ENCODE measurements at regions not wholly inside any gene's neighbourhood (a gene's known extent, or its start where the extent isn't known, plus 50 kb on each side); places are given as distances from the start of the nearest gene placed in this dataset.

- TF ChIP-seq CTCF (IDR thresholded peaks at IDR 0.05 in 8 of 11, conservative IDR thresholded peaks at IDR 0.05 in 3 of 11) (no peak), POLR2AphosphoS5 (IDR thresholded peaks at IDR 0.05) (no peak), POLR2A (IDR thresholded peaks at IDR 0.05) (no peak)
- H3K27ac ChIP-seq = no peak overlapping the region
- WGBS, 5 donors = 29 to 56% (median 42%) methylated on average over 7 of the region's 7 CpGs
- peaks cover 0 to 4% (median 0%) of the 10 kb centered on the region in 6 donors for H3K4me1 ChIP-seq
- intact Hi-C loops (cut with DNase I; ENCODE audit: low total_unique reads) = no loop called here
- no peaks in the 10 kb centered on the region for H3K9me3 ChIP-seq
- H3K36me3 ChIP-seq = no peaks in the 10 kb centered on the region
- DNase-seq = no peak
- no peaks in the 10 kb centered on the region for H3K27me3 ChIP-seq (replicated peaks in 1 of 7)
- H3K4me3 ChIP-seq = no peak overlapping the region
Observed at GRCh38 chr15:87724330-87724729, 532.2 kb downstream of the NTRK3 start.

GRCh38 chr15:87722941-87723691 lies 533.4 kb downstream of the NTRK3 start:
- H3K36me3 ChIP-seq = no peaks in the 10 kb centered on the region
- WGBS, 5 donors = 45 to 86% (median 63%) methylated on average over 1 of the region's 1 CpG
- H3K9me3 ChIP-seq = no peaks in the 10 kb centered on the region

GRCh38 chr15:87720235-87720634 lies 536.3 kb downstream of the NTRK3 start:
- Histone ChIP-seq H3K9me3 (no peaks in the 10 kb centered on the region), H3K27me3 (replicated peaks in 1 of 7) (no peaks in the 10 kb centered on the region), H3K27ac (no peak overlapping the region), H3K36me3 (no peaks in the 10 kb centered on the region), H3K4me1 (peaks cover 0 to 4% (median 0%) of the 10 kb centered on the region in 6 donors), H3K4me3 (no peak overlapping the region)
- no peak for TF ChIP-seq POLR2AphosphoS5 (IDR thresholded peaks at IDR 0.05)
- TF ChIP-seq CTCF (IDR thresholded peaks at IDR 0.05 in 8 of 11, conservative IDR thresholded peaks at IDR 0.05 in 3 of 11) = no peak
- no peak for TF ChIP-seq POLR2A (IDR thresholded peaks at IDR 0.05)
- 79 to 87% (median 83%) methylated on average over 3 of the region's 3 CpGs for WGBS, 5 donors
- intact Hi-C loops (cut with DNase I; ENCODE audit: low total_unique reads) = no loop called here
- DNase-seq = no peak

More at GRCh38 chr15:87722941-87723691, 533.4 kb downstream of the NTRK3 start:
- Histone ChIP-seq H3K4me3 (no peak overlapping the region), H3K27ac (no peak overlapping the region), H3K4me1 (peaks cover 0 to 4% (median 0%) of the 10 kb centered on the region in 6 donors), H3K27me3 (replicated peaks in 1 of 7) (no peaks in the 10 kb centered on the region)
- no peak for TF ChIP-seq POLR2A (IDR thresholded peaks at IDR 0.05)
- TF ChIP-seq CTCF (IDR thresholded peaks at IDR 0.05 in 8 of 11, conservative IDR thresholded peaks at IDR 0.05 in 3 of 11) = no peak
- no peak for TF ChIP-seq POLR2AphosphoS5 (IDR thresholded peaks at IDR 0.05)
- DNase-seq = no peak
- intact Hi-C loops (cut with DNase I; ENCODE audit: low total_unique reads) = no loop called here

- TF ChIP-seq CTCF (IDR thresholded peaks at IDR 0.05 in 8 of 11, conservative IDR thresholded peaks at IDR 0.05 in 3 of 11) (no peak), POLR2AphosphoS5 (IDR thresholded peaks at IDR 0.05) (no peak), POLR2A (IDR thresholded peaks at IDR 0.05) (no peak)
- 57 to 65% (median 62%) methylated on average over 3 of the region's 3 CpGs for WGBS, 5 donors
- H3K36me3 ChIP-seq = no peaks in the 10 kb centered on the region
- no peaks in the 10 kb centered on the region for H3K9me3 ChIP-seq
- intact Hi-C loops (cut with DNase I; ENCODE audit: low total_unique reads) = no loop called here
- no peak overlapping the region for H3K27ac ChIP-seq
- H3K27me3 ChIP-seq (replicated peaks in 1 of 7) = no peaks in the 10 kb centered on the region
- no peak for DNase-seq
- H3K4me1 ChIP-seq = no peaks in the 10 kb centered on the region
- no peak overlapping the region for H3K4me3 ChIP-seq
Observed at GRCh38 chr15:87716422-87716821, 540.1 kb downstream of the NTRK3 start.
